ENCODE measurements at regions not wholly inside any gene's neighbourhood (a gene's known extent, or its start where the extent isn't known, plus 50 kb on each side); places are given as distances from the start of the nearest gene placed in this dataset.

DNA sequence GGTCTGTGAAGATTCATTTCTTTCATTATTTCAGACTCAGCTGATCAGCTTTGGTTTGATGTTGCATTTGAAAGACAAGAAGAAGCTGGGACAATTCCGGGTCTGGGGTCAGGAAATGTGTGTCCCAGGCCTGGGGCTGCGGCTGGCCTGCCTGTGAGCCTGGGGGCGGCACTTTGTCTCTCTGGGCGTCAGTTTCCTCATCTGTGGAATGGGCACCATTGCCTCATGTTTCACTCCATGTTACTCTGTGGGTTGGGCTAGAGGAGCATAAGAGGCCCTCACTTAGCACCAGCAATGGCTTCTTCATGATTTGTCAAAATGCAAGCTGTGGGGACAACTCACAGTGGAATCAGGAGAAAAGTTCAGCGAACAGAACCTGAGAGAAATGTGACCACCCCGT lies 570.1 kb downstream of the VRK1 start:
- no peak for DNase-seq

DNA sequence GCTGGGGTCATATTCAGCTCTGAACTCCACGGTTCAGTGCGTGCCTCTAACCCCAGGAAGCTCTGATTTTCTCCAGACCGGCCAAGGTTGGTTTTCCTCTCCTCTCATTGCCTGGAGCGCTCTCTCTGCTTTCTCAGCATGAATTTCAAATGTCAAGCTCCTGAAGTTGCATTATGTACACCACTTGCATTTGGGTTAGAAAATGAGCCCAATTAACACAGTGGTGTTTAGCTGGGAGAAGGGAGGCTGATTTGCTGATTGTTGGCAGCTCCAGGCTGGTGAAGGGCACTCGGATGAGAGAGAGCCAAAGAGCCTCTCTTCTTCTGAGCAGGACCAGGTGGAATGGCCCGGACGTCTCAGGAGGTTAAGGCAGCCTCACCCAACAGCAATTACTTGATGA lies 570.9 kb downstream of the VRK1 start:
- no peak for DNase-seq

DNA sequence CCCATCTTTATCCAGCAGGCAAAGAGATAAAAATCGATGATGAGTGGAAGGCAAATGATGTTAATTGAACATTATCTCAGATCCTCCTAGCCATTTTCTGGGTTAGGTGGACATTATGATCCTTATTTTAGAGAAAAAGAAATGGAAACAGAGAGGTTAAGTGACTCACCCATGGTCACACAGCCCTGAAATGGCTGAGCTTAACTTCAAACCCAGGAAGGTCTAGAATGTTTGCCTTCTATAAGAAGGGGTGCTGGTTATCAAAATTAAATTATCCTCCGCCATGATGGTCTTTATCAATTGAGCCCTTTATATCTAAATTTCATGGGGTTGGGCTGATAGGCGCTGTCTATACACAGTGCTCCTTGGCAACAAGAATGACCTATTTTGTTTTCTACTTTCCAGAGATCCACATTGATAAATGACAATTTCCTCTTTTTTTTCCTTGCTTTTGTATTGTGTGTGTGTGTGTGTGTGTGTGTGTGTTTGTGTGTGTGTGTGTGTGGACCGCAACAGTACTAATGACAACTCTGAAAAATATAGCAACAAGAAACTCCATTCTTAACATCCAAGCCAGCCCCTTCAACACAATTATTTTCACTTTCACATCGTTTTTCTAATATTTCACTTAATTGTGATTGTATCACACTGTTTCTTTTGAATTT lies 571.9 kb downstream of the VRK1 start:
- no peak for DNase-seq

DNA sequence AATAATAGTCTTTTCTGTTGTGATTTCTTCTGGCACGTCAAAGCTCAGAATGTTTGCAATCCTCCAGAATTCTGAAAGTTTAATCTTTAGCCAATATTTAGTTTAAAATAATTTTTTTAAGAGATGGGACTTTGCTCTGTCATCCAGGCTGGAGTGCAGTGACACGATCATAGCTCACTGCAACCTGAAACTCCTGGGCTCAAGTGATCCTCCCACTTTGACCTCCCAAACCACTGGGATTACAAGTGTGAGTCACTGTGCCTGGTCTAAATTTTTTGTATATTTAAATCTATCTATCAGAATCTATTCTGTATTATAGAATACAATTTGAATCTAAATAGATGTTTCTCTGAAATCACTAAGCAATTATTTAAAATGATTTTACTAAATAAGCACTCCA lies 572.7 kb downstream of the VRK1 start:
- DNase-seq = no peak

DNA sequence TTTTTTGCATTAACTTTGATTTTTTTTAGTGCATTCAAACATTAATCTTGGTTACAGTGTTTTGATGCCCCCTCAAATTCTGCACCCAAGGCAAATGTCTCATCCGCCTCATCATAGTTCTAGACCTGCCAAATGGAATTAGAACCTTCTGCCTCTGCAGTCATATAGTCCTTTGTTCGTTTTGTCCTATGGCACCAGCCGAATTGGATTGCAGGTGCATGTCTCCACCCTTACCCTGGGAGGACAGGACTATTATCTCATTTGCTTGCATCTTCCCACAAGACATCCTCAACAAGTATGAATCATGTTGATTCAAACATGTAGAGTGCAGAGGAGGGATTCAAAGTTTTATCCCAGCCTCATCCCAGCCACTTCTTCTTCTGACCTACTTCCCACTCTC lies 579.1 kb downstream of the VRK1 start:
- no peak for DNase-seq

DNA sequence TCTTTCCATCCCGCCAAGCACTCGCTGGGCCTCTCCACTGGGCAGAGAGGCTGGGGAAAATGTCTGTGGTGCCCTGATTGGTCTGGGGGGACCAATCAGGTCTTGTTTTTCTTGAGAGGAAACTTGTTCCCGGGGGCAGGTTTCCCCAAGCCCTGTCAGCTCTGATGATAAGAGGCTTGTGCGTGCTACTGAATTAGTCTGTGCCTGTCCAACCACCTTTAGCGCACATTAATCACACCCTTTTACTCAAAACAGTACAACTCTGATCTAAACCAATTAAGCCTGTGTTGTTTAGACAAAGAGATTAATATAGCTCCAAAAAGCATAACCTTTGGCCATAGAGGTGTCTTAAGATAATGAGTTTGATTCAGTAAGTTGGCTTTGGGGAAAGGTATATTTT lies 580.4 kb downstream of the VRK1 start:
- no peak for DNase-seq

DNA sequence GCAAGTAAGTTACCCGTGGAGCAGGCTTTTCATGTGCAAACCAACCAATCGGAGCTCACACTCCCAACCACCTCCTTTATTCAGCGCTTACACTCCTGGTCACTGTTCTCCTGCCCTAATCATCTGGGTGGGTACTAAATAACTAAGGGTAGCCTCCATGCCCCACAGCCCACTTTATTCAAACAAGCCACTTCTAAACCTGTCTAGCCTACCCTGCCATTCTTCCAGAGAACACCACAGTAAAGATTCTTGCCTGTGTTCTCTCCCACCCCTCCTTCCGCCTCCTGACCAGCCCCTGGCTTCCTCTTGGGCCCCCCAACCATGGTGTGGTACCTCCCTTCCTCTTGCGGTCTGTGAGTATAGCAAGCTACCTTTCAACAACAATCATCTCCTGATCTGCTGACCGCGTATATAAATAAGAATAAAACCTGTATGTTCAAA lies 581.9 kb downstream of the VRK1 start:
- no peak for DNase-seq

DNA sequence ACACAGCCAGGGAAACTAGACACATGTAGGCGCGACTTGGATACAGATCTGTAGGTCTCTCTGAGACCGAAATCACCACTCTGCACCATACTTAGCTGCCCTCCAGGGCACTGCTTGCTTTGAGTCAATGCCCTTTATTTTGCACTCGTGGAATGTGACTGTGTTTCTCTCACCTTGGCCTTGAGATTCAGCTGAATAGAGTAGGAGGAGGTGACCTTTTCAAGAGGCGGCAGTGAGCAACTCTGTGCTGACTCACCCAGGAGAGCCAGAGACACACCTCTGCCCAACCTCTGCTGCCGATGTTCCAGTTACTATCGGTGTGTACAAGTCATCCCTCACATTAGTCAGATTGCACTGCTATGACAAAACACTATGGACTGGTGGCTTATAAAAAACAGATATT lies 583.4 kb downstream of the VRK1 start:
- peak; percentile 65 for DNase-seq

DNA sequence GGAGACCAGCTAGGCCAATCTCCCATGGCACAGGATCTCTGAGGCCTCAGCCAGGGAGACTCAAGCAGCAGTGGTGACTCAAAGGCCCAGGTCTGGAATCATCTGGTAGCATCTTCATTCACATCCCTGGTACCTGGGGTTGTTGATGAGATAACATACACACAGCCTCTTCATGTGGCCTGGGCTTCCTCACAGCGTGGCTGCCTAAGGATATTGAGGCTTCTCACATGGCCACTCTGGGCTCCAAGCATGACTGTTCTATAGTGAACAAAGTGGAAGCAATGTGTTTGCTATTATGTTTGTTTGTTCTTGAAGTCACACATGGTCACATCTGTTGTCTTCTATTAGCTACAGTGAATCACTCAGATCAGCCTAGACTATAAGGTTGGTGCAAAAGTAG lies 584.1 kb downstream of the VRK1 start:
- DNase-seq = no peak

DNA sequence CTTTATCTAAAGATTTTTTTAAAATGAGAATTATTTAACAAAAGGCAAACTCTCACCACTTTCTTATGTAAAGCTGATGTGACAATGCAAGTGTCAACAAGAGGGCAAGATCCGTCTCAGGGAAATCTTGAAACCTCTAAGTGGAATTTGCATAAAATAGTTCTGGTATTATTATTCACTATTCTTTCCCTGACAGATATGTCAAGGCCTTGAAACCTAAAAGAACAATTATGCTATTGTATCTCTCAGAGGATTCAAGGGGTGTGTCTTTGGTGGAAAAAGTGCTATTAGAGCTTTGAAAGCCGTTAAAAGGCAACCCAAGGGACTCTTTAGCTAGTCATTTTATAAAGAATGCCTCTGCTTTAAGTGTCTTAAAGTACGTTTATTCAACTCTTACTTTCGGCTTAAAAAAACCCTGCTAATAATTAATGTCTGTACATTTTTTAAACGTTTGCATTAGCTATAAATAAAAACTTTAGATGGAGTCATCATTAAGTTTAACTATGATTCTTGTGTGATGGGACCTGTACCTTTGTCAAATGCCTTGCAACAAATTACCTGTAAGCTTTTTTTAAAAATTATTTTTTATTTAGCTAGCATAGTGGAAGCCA lies 585.5 kb downstream of the VRK1 start:
- DNase-seq = no peak

DNA sequence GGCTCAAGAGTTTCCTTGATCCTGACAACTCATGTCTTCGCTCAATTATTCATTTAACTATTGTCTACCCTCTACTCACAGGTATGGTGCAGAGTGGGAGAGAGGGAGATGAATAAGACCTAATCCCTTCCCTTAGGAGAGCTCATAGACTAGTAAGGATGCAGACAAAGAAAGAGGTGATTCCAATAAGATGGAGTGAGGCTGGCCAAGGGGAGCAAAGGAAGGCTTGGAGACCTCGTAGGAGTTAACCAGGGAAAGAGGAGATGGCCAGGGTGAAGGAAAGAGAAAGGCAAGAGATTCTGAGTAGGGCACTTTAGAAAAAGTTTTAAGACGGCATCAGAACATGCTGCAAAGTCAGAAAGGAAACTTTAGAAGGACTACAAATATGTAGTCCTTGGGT lies 588.5 kb downstream of the VRK1 start:
- DNase-seq = no peak

DNA sequence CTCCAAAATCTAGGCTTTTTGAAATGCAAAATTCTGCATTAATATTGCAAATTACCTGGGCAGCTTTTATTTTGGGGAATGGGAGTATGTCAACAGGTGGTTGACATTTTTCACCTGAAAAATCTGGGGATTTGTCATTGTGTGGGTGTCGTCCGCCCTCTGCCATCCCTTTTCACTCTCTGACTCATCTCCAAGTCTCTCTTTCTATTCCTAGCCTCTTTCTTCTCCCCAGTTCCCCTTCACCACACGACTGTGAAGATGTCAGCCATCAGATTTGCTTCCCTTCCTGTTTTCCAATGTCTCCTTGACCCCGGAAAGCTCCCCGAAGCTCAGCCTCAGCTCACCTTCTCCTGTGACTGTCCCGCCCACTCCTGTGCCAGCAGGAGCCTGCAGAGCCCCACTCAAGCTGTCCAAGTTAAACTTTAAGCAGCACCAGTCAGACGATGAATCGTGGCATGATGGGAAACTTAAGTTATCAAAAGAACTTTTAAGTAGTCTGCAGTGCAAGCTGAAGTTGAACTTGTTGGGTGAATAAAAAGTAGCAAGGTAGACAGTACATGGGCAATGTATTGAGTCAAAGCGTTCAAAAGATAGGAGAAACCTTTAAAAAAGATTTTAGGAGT lies 590.2 kb downstream of the VRK1 start:
- DNase-seq = no peak

DNA sequence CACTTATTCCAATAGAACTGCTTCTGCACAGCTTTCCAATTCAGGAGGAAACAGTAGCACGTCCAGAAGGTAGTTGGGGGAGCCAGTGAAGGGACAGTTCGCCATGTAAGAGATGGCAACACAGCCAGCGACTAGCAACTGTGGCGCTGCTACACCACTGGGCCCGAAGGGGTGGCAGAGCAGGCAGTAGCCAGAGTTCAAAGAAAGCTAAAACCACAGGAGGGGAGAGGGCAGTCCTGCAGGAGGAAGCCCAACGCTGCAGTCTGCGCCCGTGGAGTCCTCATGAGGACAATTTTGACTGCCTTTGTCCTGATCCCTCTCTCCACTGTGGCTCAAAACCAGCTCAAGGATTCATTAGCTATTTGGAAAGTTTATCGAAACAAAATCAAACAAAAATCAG lies 591.2 kb downstream of the VRK1 start:
- no peak for DNase-seq

DNA sequence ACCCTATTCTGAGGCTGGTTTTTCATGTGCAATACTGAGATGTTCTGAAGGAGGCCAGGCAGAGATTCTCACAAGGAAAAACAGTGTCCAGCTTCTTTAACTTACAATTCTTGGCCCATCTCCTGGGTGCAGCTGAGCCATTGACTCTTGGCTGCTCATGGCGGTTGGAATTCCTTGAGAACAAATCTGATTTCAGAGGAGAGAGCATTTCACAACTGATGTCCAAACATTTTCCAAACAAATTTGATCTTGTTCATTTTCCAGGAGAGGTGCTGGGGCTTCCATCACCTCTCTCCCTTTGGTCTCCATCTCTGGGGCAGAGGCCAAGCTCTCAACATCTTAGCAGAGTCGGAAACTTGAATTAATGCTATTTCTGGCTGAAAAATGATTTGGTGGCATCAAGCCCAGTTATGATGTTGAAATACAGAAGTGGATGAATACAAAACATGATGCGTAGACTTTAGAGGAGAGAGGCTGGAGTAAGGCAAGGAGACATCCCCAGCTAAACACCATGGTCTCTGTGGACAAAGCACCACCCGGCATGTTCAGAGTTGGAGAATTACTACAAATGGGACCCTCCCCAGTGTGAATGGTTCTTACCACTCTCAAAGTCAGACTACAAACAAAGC lies 593.0 kb downstream of the VRK1 start:
- DNase-seq = no peak

DNA sequence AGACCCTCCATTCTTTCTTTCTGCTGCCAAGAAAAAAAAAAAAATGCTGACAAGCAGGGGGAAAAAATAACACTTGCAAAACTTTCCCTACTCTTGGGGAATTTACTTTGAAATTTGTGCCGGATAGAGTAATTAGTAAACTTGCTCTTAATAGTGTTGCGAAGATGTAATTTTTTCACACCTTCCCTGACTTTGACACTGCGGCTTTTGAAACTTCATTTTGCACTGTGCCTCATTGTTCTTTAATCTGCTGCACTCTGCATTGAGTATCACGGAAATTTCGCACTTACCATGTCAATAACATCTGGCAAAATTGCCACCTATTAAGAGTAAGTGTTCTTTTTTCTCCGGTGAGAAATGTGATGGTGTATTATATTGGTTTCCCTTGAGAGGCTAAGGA lies 596.1 kb downstream of the VRK1 start:
- no peak for DNase-seq

DNA sequence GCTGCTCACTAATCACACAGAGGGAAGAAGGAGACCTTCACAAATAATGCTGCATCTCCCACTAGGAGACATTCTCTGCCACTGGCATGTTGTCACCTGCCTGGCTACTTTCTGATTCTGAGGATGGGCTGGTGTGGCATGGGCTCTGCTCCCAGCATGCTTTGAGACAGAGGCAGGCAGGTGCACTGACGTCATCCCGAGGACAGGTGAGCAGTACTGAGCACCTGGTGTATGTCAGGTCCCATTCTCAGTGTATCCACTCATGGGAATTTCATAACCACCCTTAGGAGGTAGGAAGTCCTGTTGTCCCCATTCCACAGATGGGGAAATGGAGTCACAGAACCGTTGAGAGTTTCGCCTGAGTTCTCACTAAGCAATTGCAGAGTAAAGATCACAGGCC lies 597.9 kb downstream of the VRK1 start:
- DNase-seq = no peak

DNA sequence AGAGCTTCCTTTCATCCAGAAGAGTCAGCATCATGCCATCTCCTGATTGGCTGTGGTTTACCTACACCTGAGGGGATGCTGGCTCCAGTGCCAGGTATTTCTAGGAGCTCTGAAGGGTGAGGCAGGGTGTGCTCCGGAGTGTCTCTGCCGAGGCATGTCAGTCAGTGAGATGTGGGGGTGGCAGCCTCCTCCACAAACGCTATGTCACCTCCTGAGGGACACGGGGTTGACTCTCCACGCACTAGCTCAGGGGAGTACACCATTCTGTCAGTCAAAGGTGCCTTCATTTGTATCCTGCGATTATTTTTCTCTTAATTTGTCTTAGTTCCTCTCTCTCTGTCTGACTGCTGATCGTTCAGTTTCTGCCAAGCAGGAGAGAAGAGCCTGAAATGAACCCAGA lies 604.5 kb downstream of the VRK1 start:
- DNase-seq = no peak

DNA sequence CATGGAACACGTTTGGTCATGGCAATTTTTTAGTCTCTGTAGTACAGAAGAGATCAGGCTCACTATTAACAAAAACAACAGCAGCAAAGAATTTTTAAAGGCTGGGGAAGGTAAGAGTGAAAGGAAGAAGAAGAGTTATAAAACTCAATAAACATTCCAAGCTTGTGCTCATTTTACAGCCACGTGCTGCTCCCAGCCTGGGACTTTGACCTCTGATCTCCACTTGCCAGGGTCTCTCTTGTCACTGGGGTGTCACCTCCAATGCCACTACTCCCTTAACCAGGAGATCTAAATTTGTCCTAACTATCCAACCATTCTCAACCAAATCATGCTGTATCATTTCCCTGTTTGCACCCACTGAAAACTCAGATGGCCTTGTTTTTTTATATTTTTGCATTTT lies 605.1 kb downstream of the VRK1 start:
- no peak for DNase-seq

DNA sequence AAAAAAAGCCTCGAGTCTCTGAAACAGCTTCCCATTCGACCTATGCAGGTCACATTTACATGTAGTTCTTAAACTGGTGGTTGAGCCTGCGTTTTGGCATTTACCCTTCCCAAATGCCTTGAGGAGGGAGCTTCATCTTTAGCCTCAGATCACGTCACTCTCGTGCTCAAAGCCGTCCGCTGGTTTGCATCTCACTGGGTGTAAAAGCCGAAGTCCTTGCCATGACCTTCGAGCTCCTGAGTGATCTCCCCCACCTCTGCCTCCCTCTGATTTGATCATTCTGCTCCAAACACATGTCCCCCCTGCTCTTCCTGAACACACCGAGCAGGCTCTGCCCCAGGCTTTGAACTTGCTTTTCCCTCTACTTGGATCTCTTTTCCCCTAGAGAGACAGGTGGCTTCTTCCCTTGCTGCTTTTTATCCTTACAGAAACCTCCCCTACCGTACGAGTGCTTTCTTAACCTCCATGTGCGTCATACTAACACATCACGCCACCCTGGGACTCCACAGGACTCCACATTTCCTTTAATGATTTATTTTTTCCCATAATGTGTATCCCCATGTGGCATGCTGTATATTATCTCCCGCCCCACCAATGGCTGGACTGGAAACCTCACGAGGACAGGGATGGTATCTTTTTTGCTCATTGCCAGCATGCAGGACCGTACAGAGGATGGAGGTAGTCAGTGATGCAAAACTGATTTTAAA lies 610.7 kb downstream of the VRK1 start:
- no peak for DNase-seq

DNA sequence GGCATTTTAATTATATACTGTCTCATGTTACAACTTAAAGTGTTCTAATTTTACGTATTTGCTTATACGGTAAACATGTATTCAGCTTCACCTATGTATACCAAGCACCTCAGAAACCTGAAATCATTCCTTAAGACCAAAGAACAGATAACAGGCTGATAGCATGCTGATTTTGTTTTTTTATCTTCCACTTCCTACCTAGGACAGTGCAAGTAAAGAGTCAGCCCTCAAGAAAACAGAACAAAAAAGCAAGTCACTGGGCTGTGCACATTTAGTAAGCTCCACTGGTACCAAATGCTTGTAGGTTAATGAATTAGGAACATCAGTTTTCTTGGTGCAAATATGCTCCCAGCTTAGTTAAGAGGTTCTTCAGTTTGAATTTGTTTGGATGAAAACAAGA lies 611.3 kb downstream of the VRK1 start:
- no peak for DNase-seq

DNA sequence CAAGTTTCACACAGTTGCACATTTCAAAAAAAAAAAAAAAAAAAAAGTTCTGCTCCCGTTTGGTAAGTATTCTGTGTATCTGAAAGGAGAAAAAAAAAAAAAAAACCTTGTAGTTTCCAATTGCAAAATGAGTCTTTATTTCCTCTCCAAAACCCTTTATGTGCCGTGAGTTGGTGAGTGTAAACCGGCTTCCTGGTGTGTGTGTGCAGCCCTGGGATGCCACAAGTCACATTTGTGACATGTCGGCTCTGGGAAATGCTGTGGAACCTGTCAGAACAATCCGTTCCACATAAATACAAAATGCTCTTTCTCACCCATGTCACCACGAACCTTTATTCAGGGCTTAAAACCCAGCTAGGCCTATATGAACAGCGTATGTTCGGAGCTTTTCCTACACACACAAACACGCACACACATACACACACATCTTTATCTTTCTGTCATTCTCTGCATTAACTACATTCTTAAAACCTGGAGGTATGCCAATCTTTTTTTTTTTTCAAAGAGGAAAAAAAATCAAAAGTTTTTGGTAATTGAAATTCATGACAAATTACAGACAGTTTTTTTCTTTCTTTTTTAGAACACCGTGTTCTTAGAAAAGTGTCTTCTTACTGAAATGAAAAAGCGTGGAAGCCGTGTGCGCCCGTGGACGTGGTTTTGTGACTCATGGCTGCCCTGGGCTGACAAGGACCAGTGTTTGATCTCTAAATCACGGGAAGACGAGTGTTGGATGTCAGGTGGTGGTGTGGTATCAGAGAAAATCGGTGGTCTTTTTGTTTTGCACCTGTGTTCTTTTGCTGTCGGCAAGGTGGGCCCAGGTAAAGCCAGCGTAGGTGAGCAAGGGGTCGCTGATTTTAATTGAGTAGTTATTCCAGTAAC lies 612.0 kb downstream of the VRK1 start:
- no peak for DNase-seq
